HG03097 (cell line): ENCODE measurements at regions not wholly inside any gene's neighbourhood (a gene's known extent, or its start where the extent isn't known, plus 50 kb on each side); places are given as distances from the start of the nearest gene placed in this dataset.
"Not testable (repeated sequence)": the region's sequence is repeated elsewhere in the genome, so short reads cannot be mapped to it uniquely, and the experiment has no call there.

Experiments used
- ATAC-seq: cut with Tn5 transposase; IDR thresholded peaks from one replicate; pipeline ENCODE4 v1.9.1; 2021; ENCODE audit not compliant: unreplicated experiment, low FRiP score

- no peak for ATAC-seq
Observed at GRCh38 chr10:9878383-9878782, 1139.3 kb upstream of the CELF2 start.

DNA sequence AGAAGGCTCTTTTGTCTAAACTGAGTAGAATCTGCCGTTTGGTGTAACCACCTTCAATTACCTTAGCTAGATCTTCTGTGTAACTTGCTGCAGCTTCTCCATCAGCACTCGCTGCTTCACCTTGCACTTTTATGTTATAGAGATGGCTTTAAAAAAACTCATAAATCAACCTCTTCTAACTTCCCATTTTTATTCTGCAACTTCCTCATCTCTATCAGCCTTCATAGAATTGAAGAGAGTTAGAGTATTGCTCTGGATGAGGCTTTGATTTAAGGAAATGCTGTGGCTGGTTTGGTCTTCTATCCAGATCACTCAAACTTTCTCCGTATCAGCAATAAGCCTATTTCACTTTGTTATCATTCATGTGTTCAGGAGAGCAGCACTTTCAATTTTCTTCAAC lies 1131.9 kb upstream of the CELF2 start:
- no peak for ATAC-seq

- ATAC-seq, result no peak
Observed at GRCh38 chr10:9886772-9887171, 1130.9 kb upstream of the CELF2 start.

GRCh38 chr10:9895453-9895852 lies 1122.2 kb upstream of the CELF2 start:
- no peak for ATAC-seq

GRCh38 chr10:9895981-9896380 lies 1121.7 kb upstream of the CELF2 start:
- no peak for ATAC-seq

DNA sequence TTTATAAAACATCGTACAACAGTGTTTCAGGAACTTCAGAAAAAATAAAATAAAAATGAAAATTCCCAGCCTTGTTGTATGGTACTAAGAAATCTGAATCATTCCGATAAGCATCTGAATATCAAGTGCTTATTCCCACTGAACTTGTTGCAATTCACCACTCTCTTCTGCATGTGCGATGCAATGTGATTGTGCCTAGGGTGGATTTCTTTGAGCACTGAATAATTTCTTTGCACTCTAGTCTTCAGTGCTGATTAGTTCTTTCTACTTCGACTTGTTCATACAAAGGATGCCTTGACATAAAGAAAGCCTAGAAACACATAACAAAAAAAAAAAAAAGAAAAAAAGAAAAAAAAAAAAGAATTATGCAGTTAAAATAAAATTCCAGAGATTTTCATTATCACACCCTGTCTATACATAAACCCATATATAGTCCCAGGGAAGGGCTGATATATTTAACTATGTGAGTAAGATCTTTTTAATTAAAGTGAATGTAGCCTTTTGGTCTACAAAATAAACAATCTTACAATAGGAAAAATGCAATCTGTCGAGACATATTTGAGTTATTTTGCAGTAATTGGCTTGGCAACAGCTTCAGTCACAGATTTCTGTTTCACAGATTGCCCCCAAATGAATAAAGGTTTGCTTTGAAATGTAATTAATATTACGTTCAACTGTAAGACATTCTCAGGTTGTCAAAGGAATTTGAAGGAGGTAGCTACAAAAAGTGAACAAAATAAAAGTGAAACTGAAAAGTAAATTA lies 1118.9 kb upstream of the CELF2 start:
- ATAC-seq, result no peak

DNA sequence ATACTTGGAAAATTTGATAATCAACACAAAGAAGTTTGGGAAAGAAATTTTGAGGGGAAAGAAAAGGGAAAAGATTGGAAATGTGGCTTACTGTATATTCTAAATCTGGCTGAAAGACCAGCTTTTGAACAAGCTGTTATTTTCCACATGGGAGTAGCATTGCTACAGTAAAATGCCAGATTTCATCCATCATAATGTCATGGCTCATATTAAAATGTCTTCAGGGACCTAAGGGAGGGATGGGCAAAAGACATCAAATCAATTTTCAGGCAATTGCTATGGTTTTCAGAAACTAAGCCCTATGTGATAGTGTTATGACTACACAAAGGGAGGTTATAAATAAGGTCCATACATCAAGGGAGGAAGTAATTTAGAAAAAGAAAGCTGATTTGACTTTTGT lies 1116.9 kb upstream of the CELF2 start:
- ATAC-seq, result no peak

GRCh38 chr10:9901971-9902370 lies 1115.7 kb upstream of the CELF2 start:
- no peak for ATAC-seq

- no peak for ATAC-seq
Observed at GRCh38 chr10:9910446-9910845, 1107.2 kb upstream of the CELF2 start.

GRCh38 chr10:9911488-9911887 lies 1106.2 kb upstream of the CELF2 start:
- ATAC-seq, result no peak

DNA sequence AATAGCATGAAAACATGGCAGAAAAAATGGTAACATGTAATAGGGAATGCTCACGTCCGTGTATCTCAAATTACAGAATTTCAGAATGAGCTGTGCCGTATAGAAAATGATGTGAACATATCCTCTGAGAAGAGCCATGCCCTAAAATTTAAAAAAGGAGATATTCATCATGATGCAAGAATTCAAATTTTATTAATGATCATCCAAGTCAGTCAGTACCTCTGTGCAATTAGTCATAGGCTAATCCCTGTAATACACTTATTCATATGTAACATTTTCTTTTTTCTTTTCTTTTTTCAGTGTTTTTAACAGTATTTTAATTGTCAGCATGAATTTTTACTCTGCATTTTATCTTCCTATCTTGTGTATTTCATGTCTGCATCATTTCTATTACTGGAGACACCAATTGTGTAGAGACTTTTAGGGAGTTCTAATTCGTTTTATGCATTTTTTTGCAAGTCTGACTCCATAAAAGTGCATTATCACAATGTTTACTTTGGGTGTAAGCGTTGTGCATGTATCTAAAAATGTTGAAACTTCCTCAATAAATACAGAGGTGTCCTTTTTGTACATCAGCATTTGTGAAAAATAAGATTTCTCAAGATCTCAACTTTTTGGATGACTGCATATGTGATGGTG lies 1103.7 kb upstream of the CELF2 start:
- ATAC-seq, result no peak

DNA sequence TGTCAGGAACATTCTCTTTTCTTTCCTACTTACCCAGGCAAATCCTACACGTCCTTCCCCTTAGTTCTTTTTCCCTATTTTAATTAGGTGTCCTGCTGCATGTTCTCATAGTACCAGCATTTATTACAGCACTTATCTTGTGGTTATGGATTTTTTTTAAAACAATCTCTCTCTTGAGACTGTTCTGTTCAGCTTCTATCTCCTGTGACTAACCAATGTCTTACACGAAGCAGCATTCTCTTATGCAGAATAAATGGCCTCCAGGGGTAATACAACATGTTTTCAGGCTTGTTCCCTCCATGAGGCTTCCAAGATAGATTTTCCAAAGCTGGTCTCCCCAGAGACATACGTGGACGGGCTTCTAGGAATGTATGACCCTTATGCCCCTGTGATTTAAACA lies 1096.1 kb upstream of the CELF2 start:
- no peak for ATAC-seq

DNA sequence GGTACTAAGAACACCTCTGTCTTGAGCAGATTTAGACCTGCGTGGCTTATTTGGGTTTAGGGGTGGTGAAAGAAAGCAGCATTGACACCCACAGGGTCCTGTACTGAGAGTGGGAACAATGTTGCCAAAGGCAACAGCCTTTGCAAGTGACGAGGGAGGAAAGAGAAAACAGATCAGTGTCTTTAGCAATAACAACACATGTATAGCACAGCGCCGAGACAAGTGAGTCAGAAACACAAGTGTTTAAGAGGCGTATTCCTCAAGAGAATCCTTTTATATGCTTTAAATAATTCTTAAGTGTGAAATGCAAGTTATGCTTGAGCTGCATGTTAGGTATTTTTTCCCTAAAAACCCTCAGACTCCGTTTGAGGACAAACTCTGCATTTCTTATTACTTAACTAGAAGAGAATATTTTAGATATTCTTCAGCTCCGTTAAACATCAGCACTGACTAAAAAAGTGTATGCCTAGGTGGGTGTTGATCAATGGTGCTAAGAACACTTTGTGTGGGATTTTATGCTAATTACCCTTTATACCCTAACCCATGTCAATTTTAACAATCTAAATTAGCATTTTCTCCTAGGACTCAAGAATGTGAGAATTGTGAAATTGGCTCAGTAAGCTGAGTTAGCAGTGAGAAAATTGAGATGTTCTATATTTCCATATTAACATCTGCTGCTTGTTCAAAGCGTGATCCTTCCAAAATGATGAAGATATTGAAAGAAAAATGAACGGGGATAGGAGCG lies 1095.4 kb upstream of the CELF2 start:
- ATAC-seq, result no peak

- no peak for ATAC-seq
Observed at GRCh38 chr10:9926003-9926402, 1091.7 kb upstream of the CELF2 start.

DNA sequence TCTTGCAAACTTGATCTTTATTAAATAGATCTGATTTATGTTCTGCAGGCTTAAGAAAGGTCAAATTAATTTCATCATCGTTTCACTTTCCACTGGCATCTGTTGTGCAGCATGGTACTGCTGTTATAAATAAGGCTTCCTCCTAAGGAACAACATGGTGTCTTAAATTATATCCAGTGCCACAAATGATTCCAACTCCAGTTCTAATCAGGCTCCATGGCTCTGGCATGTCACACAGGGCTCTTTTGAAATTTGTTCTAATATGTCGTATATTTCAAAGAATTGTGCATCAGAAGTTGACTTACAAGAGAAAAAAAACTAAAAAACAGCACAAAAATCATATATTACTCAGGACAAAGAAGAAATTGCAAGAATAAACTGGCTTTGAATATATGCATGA lies 1090.8 kb upstream of the CELF2 start:
- no peak for ATAC-seq

DNA sequence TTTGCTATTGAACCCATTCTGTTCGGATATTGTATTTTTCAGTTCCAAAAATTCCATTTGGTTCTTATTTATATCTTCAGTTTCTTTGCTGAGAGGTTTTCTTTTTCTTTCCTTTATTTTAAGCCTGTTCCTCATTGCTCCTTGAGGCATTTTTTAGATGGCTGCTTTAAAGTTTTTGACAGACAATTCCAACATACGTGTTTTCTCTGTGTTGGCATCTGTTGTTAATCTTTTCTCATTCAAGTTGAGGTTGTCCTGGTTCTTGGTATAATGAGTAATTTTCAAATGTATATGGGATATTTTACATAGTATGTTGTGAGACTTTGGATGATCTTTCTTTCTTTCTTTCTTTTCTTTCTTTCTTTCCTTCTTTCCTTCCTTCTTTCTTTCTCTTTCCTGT lies 1078.0 kb upstream of the CELF2 start:
- ATAC-seq, result no peak

DNA sequence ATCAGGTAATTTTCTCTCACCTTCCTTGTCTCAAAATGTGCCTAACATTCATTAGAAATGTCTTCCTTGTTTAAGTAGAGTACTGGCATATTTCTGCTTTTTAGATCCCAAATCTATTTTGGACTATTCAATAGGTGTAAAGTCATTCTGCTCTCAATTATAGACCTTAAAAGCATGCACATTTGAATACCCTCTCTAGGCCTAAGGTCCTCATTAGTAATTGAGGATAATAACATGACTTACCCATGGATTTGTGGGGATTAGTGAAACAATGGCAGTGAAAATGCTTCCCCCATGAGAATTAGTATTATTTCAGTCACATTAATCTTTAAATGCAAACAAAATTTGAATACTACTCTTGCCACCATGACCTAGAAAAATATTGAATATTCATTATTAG lies 1073.0 kb upstream of the CELF2 start:
- no peak for ATAC-seq

GRCh38 chr10:9950070-9950469 lies 1067.6 kb upstream of the CELF2 start:
- ATAC-seq, result no peak

GRCh38 chr10:9951481-9952257 lies 1066.0 kb upstream of the CELF2 start:
- no peak for ATAC-seq

DNA sequence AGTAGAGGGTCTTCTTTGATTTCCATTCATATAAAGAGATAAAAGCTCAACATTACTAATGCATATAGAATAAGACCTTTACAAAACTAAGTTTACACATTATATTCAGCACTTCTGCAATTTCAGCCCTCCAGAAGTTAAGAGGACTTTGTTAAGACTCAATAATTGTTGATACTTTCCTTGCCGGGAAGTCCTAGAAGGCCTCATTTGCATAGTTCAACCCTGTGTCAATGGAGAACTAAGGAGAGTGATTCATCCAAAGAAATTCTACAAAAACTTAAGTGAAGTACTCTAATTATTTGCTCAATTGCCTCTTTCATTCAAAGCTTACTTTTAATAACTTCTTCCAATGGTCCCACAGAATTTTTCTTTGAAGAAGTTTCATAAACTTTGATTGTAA lies 1060.3 kb upstream of the CELF2 start:
- no peak for ATAC-seq

- not testable (repeated sequence) for ATAC-seq
Observed at GRCh38 chr10:9957876-9958275, 1059.8 kb upstream of the CELF2 start.
